H1 (cell line): ENCODE measurements at regions not wholly inside any gene's neighbourhood (a gene's known extent, or its start where the extent isn't known, plus 50 kb on each side); places are given as distances from the start of the nearest gene placed in this dataset.

Experiments used
- CEBPB ChIP-seq: IDR thresholded peaks from 2 replicates; pipeline ENCODE4 v1.6.1; 2012; ENCODE audit warnings: low read depth, low read length
- SAP30 ChIP-seq: fragments of 300-600 bp; sonication (generic); IDR thresholded peaks from 2 replicates; pipeline ENCODE4 v1.7.1; 2012; ENCODE audit warnings: low read length, moderate library complexity, mild to moderate bottlenecking, inconsistent platforms; ENCODE audit not compliant: insufficient read depth, insufficient replicate concordance
- TF ChIP-seq, protein P1 (sequence below), 3 experiments: IDR thresholded peaks; 1 replicate in 2 of 3; 2 replicates in 1 of 3; pipeline versions ENCODE4 v1.5.1 to v1.6.1; 2011; ENCODE audit warnings: low read length in 3 of 3, mild to moderate bottlenecking in 3 of 3, inconsistent platforms in 2 of 3, low read depth in 1 of 3, moderate library complexity in 1 of 3; ENCODE audit not compliant: insufficient read depth in 1 of 3; ENCODE audit errors: control extremely low read depth in 1 of 3

DNA sequence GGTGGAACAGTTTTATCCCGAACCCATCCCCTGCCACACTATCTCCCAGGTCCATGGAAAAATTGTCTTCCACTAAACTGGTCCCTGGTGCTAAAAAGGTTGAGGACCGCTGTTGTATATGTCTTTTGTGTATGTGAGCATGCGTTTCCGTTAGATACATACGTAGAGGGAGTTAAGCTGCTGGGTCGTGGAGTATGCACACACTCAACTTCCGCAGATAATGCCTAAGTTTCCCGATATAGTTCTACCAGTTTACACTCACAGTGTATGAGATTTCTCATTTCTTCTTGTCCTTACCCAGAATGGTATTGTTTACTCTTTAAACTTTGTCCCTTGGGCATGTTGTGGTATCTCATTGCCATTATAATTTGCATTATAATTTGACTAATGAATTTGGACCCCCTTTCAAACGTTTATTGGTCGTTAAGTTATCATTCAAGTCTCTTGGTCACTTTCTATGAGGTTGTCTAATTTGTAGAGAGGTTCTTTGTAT, 50.5 kb upstream of the SCAF8 start (continued):
- TF ChIP-seq, protein P1, sequence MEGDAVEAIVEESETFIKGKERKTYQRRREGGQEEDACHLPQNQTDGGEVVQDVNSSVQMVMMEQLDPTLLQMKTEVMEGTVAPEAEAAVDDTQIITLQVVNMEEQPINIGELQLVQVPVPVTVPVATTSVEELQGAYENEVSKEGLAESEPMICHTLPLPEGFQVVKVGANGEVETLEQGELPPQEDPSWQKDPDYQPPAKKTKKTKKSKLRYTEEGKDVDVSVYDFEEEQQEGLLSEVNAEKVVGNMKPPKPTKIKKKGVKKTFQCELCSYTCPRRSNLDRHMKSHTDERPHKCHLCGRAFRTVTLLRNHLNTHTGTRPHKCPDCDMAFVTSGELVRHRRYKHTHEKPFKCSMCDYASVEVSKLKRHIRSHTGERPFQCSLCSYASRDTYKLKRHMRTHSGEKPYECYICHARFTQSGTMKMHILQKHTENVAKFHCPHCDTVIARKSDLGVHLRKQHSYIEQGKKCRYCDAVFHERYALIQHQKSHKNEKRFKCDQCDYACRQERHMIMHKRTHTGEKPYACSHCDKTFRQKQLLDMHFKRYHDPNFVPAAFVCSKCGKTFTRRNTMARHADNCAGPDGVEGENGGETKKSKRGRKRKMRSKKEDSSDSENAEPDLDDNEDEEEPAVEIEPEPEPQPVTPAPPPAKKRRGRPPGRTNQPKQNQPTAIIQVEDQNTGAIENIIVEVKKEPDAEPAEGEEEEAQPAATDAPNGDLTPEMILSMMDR (IDR thresholded peaks at IDR 0.05; ENCODE audit: control extremely low read depth in 1 of 3, insufficient read depth in 1 of 3, low read depth in 1 of 3, low read length in 3 of 3): no peak
- TF ChIP-seq CEBPB (no peak), SAP30 (no peak)
